WI38 (cell line): ENCODE measurements at regions not wholly inside any gene's neighbourhood (a gene's known extent, or its start where the extent isn't known, plus 50 kb on each side); places are given as distances from the start of the nearest gene placed in this dataset.

Experiments
- H3K4me3 ChIP-seq: 2 replicates; pipeline ENCODE4 v1.5.1; 2011; ENCODE audit warnings: low read depth, mild to moderate bottlenecking, control low read depth, low read length
- TF ChIP-seq, protein P1 (sequence below): IDR thresholded peaks from 2 replicates; pipeline ENCODE4 v1.5.1; 2012; ENCODE audit warnings: low read depth, mild to moderate bottlenecking, control low read depth, low read length

DNA sequence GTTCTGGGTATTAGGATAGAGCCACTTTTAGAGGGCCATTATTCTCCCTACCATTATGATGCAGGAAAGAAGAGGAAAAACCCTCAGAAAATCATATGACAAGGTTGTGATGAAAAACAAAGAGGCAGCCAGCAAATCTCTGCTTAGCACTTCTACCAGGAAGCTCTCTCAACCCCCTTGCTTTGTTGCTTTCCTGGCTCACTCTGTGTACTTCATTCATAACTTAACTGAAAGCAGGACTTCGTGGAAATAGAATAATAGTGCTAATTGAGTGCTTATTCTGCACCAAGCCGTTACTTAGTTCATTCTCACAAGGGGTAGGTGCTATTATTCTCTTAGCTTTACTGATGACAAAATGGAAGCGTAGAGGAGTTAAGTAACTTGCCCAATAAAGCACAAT, 354.1 kb downstream of the HRH4 start:
- H3K4me3 ChIP-seq: no peak overlapping the region
- TF ChIP-seq, protein P1, sequence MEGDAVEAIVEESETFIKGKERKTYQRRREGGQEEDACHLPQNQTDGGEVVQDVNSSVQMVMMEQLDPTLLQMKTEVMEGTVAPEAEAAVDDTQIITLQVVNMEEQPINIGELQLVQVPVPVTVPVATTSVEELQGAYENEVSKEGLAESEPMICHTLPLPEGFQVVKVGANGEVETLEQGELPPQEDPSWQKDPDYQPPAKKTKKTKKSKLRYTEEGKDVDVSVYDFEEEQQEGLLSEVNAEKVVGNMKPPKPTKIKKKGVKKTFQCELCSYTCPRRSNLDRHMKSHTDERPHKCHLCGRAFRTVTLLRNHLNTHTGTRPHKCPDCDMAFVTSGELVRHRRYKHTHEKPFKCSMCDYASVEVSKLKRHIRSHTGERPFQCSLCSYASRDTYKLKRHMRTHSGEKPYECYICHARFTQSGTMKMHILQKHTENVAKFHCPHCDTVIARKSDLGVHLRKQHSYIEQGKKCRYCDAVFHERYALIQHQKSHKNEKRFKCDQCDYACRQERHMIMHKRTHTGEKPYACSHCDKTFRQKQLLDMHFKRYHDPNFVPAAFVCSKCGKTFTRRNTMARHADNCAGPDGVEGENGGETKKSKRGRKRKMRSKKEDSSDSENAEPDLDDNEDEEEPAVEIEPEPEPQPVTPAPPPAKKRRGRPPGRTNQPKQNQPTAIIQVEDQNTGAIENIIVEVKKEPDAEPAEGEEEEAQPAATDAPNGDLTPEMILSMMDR: no peak

DNA sequence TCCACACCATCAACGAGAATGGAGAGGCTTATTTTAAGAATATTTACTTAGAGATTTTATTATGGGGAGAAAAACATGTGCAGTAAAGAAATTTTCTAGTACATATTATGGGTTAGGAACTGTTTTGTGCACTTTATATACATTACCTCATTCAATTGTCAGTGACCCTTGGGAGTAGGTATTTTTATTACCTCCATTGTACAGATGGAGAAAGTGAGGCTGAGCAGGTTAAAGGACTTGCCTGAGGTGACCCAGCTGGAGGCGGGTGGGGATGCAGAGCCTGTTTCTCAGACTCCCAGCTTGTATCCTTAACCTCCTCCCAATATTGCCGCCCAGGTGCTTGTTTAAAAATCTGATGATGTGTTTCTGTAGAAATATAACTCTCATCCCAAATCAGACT, 356.7 kb downstream of the HRH4 start:
- TF ChIP-seq, protein P1: no peak
- H3K4me3 ChIP-seq: no peak overlapping the region

DNA sequence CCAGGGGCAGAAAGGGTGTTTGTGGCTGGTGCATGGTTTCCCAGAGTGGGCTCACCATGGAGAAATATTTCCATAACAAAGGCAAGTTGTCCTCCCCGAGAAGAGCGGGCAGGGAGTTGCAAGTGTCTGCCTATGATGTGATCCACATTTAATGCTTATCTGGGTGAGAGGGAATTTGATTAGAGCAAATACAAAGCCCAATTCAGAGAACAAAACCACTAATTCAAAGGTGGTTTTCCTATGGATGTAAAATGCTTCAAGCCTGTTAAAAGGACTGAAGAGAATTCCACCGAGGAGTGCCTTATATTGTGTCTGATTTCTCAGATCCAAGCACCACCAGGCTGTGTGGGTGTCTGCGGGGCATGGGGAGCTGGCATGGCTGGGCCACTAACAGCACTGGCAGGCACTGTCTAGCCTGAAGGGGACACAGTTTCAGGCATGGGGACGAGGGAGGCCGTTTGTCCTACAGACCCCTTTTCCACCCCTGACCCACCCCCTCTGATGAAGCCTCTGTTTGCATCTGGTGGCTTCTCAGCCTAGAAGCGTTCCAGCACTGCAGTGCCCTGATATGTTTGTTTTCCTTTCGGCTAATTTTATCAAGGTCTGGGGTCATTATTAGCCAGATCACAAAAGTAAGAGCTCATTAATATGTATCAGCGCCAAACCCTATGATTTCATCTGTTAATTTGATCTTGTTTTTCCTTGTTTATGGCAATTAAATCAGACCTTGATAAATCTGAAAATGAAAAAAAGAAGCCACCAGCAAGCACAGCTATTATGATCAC, 357.3 kb downstream of the HRH4 start:
- TF ChIP-seq, protein P1: no peak

DNA sequence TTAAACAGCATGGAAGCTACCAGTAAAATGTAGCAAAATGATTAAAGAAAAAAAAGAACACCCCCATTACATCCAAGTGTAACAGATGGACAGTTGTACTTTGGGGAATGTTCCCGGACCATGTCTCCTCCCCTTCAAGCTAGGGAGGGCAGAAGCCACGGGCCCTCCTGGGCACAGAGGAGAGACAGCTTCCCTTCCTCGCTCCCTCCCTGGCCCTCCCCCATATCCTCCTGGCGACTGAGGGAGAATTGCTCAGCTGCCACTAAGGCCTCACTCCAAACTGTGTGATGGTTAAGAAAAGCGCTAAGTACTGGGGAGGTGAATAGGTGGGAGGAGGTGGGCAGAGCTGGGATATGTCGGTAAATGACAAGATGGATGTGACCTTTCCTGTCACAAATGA, 358.0 kb downstream of the HRH4 start:
- no peak overlapping the region for H3K4me3 ChIP-seq
- TF ChIP-seq, protein P1: no peak

More for the DNA sequence above, 357.3 kb downstream of the HRH4 start:
- H3K4me3 ChIP-seq: no peak overlapping the region

DNA sequence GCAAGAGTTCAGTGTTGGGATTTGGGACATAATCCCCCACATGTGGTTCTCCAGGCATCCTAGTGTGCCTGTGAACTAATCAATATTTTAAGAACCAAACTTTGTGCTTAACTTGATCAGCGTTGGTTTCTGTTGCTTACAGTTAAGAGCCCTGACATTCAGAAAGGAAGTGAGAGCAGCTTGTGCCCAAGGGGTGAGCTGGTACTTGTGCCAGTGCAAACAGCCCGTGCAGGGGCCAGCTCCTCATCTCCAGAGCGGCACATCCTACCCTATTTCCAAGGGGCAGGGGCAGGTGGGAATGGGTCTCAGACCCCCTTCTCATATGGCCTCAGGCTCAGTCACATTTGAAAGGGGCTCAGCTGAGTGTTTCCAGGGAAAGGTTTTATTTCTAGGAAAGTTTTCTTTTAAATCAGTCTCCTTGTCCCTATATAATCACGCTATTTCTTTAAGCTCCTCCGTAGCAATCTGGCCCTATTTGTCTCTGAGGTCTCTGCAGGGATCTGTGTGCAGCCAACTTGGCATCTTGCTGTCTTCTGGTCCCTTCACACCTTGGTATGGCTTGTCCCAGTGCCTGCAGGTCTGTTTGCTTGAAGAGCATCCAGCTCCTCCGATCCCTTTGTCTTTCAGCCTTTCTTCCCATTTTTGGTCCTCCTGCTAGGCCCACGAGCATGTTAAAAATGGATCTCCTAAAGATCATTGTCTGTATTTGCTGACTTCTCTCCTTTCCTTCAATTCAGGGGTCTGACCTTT, 358.9 kb downstream of the HRH4 start:
- H3K4me3 ChIP-seq: no peak overlapping the region
- TF ChIP-seq, protein P1: no peak

DNA sequence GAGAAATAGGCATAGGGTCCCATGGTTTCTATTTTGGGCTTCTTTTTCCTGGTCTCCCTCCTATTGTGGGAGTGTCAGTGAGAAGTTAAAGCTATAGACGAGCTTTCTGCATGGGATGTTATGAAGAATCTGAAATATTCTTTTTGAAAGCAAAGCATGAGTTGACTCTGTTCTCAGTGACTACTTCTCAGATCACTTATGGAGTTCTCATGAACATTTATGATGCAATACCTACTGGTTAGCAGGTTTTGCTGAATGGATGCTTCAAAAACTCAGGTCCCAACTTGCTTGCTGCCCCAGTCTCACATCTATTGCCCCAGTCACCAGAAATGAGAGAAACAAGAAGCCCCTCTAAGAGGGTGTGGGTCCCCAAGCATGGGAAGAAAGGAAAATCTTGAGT, 365.0 kb downstream of the HRH4 start:
- no peak overlapping the region for H3K4me3 ChIP-seq
- TF ChIP-seq, protein P1: no peak

DNA sequence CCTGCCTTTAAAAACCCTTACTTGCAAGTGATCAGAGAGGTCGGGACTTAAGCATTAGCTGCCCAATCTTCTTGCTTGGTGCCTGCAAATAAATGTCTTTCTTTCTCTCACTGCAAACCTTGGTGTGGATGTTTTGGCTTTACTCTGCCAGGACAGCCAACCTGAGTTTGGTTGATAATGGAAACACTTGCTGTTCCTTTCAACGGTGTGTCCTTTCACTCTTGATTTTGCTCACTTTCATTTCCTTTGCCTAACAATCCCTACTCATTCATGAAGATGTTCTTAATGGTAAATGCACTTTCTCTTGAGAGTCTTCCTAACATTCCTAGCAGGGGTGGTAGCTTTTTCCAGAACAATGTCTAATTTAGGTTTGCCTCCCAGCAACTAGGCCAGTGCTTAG, 366.2 kb downstream of the HRH4 start:
- no peak overlapping the region for H3K4me3 ChIP-seq
- TF ChIP-seq, protein P1: no peak
